Non-pigmented ciliary epithelial cell (primary cell): ENCODE measurements at regions not wholly inside any gene's neighbourhood (a gene's known extent, or its start where the extent isn't known, plus 50 kb on each side); places are given as distances from the start of the nearest gene placed in this dataset.

Experiments used
- DNase-seq: peaks from one replicate; pipeline ENCODE4 v3.0.0-alpha.2; 2010; ENCODE audit warnings: low read depth

DNA sequence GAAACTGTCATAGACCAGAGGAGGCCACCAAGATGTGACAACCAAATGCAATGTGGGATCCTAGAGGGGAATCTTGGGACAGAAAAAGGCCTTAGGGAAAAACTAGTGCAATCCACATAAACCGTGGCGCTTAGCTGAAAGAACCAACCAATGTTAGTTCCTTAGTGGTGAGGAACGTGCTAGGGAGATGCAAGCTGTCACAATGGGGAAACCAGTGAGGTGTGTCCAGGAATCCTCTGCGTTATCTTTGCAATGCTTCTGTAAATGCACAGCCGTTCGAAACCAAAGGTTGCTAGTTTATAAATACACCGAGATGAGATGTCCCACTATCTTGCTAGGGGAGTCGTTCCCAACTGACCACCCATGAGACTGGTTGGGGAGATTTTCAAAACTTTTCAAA, 157.0 kb upstream of the ID2 start:
- DNase-seq: no peak

DNA sequence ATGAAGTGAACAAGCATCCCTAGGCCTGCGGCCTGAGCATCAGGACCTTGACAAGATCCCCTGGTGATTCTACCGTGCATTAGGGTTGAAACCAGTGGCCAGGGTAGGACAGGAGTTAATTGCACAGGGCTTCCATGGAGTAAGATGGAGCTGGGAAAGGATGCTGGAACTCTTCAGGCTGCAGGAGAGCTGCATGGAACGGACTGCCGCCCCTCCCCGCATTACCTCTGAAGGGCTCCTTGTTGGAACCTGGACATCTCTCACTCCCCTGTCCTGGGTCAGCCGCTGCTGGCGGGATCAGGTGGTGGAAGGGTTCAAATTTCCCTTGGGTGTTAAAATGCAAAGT, 156.6 kb upstream of the ID2 start:
- no peak for DNase-seq

DNA sequence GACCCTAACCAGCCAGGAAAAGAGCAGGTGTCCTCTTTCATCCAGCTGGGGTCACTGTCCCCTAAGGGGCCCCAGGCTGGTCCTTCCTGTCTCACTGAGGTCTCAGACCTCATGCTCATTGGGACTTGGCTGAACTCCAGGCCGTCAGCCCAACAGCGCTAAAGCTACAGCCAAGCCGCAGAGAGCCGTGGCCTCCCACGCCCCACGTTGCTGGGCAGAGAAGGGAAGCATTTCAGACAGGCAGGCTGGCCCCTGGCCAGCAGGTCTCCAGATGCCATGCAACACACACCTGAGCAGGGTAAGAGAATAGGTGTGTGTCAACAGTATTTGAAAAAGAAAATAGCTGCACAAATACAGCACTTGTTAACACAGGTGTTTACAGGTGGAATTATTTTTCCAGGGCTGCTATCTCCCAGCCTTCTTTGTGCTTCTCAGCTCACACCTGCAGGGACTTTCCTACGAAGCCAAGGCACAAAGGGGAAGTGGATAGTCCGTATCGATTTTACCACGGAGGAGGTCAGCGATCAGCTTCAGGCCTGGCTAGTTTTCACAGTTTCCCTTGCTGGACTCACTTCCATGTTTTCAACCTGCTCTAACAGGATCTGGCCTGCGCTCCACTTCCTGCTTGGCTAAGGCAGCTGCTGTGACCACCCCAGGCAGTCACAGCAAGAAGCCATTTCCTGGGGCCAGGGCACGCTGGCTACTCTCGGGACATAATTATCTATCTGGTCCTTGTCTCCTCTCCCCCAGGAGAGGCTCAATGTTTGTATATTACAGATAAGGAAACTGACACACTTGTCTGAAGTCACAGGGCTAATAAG, 156.1 kb upstream of the ID2 start:
- no peak for DNase-seq

DNA sequence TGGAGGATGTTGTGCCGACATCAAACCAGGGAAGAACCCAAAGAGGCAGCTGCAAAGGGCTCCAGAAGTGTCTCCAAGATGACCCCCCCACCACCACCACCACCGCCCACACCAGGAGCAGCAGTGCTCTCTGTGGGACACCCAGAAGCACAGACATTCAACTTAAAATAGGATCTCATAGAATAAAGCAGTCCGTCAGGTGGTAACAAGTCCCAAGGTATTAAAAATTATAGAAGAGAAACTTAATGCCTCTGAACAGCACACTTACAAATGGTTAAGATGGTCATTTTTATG, 155.5 kb upstream of the ID2 start:
- no peak for DNase-seq

DNA sequence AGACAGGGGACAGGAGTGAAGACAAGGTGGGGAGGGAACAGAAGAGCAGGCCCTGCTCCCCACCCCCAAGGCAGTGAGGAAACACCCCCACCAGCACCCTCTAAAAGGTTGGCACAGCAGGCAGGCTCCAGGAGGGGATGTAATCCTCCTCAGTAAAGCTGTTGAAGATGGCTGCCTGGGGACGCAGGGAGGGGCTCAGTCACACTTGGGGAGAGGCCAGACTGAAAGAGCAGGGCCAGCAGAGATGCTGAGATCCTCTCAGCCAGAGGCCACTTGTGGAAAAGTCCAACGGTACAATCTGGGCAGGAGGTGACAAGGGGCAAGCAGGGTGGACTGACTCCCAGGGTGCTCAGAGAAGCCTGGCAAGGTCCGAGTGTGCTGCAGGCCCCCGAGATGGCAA, 154.8 kb upstream of the ID2 start:
- DNase-seq: no peak

DNA sequence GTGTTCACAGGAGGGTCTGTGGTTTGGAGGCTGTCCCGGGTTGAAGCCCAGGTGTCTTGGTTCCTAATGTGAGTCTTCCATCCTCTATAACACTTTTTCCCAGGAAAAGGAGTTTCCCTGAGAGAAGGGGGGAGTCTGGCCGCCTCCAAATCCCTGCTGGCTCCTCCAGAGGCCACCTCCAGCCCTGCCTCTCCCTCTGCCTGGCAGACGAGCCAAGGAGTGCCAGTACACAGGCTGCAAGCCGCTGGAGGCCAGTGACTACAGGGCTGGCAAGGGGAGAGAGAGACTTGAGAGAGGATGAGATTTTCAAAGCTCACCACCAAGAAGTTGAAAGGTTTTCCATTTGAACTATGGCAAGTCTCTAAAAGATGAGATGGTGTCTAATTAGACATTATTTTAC, 154.2 kb upstream of the ID2 start:
- no peak for DNase-seq

DNA sequence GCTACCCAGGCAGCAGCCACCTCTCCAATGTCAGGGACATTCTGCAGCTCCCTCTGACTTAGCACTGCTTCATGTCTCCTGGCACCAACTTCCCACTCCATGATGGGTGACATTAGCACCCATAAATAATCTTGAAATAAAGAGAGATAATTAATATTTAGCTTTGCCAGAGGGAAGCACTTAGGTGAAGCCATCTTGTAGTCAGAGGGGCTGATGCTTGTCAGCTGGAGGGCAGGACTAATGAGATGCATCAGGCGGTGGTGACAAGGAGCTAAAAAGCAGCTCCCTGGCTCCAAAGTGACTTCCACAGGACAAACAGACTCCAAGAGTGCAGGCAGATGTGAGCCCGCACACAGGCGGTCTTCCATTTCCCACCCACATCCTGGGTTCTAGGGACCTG, 153.0 kb upstream of the ID2 start:
- DNase-seq: no peak

DNA sequence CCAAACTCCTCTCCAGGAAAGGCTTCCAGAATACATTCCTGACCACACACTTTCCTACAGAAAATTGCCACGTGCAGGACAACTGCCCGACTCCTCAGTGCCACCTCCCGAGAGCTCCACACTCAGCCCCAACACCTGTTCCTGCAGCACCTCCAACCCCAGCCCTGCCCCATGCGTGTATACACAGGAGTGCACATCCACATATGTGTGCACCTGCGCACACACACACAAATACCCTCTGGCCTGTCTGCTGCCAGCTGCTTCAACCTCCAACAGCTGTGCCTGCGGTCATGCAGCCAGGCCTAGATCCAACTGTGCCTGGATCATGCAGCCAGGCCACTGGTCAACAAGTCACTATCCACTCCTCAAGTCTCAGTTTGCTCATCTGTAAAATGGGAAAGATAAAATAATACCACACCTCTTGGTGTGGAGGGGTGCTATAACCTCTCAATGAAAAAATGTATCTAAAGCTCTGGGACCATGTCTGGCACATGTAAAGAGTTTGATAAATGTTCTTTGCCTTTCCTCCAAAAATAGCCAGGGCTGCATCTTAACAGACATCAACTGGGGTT, 152.1 kb upstream of the ID2 start:
- DNase-seq: no peak

DNA sequence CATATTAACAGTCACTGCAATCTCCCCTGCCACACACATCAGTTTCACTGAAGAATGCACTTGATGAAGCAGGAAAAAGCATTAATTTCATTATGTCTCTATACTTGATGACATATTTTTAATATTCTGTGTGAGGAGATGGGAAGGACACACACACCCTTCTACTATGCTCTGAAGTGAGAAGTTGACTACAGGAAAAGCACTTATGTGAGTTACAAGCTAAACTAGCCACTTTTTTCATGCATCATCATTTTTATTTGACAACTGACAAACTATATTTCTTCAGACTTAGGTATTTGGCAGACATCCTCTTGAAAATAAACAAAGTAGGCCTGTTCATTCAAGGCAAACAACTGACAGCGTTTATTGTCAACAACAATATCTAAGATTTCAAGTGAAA, 150.4 kb upstream of the ID2 start:
- no peak for DNase-seq

DNA sequence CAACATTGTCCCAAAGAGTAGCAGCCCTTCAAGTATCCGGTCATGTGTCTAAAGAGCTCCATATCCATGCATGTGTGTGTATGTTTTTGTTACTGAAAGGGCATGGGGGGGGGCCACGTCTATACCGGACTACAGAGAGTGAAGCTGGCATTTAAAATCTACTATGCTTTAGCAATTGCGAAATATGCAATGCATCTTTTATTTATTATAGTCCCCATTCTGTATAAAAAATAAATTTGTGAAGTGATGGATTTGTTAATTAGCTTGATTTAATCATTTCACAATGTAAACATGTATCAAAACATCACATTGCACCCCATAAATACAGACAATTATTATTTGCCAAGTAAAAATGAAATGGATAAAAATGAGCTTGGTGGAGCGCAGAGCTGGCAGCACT, 149.4 kb upstream of the ID2 start:
- no peak for DNase-seq

DNA sequence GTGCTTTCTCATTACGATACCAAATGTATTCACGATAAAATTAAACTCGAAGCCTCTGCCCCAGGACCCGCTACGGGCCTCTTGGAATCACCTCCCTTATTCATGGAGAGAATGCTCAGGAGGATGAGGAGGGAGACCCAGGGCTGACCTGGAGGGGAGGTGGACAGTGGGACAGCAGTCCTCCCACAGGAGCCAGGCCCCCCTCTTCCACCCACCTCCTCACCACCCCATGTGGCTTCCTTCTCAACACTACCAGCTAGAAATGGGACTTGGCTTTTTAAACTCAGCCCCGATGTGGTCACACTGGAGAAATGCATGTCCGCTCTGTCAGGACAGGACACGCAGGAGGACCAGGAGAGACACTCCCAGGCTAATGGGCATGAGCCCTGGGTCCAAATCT, 147.9 kb upstream of the ID2 start:
- DNase-seq: no peak

DNA sequence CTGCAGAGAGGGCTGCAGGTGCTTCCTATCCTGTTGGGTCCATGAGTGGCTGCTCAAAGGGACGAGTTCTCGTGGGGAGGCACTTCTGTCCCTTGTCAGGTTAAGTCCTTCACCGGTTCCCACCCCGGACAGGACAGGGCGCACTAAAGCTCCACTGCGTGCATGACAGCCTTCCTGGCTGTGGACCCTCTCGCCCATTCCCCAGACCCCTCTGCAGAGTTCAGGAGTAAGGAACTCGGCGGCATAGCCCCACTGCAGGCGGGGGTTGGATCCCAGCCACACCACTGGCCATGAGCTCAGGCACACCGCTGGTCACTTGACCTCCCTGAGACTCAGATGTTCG, 147.5 kb upstream of the ID2 start:
- DNase-seq: no peak

DNA sequence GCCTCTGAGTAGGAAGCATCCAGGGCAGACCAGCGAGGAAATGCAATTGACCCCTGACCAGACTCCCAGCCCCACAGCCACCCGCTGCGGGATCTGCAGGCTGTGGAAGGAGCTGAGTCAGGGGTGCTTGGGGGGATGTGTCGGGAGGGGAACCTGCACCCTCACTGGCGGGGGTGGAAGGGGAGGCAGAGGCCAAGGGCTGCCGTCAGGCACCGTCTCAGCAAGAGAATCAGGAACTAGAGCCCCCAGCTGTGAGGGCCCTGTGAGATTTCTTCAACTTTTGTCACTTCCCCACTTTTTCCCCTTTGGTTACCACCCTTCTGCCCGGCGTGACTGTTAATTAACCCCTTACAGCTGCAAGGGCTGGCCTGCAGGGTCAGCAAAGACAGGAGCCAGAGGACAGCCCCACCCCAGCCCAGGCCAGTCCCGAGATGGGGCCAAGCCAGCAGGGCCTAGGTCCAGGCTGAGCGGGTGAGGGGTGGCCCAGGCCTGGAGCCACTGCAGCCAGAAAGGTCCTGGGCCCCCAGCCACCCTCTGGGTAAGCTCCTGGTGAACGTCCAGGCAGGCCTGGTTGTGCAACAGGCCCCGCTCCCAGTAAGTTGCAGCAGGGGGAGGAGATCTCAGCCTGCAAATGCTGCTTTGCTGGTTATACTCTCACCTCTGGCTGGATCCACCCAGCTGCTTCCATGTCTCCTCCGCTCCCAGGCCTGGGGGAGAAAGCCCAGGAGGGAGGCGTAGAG, 147.0 kb upstream of the ID2 start:
- no peak for DNase-seq

DNA sequence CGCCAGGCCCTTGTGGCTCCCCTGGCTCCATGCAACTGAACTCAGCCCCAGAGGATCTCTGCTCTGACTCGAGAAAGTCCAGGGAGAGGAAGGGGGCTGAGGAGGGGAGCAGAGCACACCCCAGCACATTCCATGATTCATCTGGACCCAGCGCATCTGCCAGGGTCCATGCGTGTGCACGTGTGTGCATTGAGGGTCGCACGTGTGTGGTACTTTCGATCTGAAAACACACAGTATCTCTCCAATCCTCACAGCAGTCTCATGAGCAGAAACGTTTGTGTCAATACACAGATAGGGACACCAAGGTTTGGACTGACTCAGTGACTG, 146.4 kb upstream of the ID2 start:
- DNase-seq: no peak

DNA sequence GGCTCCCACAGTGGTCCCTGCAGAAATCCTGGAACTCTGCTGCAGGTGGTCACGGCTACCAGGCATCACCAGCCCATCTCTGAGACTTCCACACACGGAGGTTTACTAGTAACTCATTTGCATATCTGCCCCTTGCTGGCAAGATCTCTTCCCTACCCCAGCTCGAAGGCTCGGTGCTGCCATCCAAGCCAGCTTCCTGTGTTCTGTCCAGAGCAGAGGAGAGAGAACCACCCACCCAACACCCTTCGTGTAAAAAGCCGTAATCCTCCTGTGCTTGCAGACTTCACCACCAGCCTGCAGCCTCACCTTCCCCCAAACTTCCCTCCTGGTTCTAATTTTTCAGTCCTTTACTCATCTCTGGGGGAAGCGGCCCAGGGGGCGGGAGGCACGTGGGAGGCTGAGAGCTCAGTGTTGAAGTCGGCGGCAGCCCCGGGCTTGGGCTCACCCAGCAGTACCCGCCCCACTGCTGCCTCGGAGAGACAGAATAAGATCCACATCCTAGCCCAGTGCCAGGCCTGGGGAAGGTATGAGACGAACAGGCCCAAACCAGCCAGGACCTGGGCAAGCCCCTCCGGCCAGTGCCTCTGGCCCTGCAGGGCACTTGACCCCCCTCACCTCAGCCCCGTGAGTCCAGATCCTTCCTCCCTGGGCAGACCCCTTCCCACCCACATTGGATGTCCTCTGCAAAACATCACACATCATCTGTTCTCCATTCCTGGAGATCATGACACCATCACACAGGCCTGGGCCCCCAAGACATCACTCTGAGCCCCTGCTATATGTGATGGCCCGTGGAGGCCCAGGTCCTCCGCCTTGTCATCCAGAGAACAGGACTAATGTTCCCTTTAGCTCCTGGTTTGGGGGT, 145.8 kb upstream of the ID2 start:
- DNase-seq: no peak

DNA sequence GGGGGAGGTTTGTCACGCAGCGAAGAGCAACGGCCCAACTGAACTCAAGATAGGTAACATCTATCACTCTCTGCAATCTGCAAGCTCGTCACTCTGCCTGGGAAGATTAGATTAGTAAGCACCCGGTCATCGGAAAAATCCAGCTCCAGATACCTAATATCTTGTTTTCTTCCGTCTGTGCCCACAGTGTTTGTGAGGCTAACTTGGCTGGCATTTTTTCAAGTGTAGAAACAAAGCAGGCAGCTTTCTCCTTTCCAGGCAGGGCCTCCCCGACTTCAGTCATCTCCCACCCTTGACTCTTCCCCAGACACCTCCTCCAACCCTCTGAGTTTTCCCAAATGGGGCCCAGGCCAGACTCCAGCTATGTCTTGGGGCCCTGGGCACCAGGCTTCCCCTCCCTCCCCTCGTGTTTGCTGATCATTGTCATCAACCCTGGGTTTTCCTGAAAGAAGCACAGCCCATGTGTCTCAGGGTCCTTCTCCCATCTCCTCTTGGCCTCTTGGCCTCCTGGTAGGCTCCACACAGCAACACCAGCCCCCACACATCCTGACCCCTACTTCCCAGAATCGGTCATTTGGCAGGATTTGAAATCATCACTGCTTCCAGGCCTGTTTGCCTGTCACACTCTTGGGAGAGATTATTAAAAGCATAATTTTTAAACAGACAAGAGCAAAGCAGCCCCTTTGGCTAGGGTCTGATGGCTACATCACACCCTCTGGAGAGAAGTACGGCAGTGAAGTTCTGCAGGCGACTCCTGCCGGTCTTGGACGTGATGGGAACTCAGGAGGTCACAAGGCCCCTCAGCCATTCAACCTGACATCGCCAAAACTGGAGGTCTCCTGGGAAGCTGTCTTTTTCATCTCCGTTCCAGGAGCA, 144.9 kb upstream of the ID2 start:
- DNase-seq: no peak

DNA sequence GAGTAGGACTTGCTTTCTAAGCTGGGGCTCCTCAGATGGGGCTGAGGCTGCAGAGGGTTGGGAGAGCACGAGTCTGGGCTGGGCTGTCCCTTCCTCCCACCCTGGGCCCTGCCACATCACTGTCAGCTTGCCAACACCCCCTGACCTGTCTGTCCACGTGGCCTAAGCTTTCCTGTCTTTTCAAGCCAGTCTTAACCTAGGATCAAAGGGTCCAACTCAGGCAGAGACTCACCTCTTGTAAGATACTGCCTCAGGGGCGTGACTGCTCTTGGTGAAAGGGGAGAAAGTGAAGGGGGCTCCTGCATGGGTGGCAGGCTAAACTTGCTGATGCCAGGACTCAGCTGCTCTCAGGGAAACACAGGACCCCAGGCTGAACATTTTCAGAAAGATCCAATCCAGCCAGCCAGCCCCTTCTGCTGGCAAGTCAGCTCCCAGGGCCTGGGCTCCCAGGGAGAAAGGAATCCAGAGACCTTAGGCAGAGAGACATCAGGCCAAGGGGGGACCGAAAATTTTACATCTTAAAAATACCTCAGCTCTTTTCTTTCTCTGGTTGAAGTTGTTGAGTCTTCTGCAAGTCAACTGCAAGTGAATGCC, 144.2 kb upstream of the ID2 start:
- DNase-seq: no peak

DNA sequence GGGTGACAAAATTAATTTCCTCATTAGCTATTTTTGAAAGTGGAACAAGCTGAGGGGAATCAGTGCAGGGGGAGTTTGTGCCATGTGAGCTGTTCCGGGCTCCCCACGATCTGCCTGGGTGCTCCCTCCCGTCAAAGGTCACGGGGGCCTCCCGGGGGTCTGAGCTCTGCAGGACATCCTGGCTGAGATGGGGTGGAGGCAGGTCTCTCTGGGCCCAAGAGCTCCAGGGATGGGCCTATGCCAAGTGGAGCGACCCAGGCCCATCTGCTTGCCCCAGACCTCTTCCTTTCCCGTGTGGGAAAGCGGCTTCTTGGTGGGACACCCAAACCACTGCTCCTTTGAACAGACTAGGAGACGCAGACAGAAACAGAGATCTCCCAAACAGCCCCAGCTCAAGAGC, 143.3 kb upstream of the ID2 start:
- no peak for DNase-seq

DNA sequence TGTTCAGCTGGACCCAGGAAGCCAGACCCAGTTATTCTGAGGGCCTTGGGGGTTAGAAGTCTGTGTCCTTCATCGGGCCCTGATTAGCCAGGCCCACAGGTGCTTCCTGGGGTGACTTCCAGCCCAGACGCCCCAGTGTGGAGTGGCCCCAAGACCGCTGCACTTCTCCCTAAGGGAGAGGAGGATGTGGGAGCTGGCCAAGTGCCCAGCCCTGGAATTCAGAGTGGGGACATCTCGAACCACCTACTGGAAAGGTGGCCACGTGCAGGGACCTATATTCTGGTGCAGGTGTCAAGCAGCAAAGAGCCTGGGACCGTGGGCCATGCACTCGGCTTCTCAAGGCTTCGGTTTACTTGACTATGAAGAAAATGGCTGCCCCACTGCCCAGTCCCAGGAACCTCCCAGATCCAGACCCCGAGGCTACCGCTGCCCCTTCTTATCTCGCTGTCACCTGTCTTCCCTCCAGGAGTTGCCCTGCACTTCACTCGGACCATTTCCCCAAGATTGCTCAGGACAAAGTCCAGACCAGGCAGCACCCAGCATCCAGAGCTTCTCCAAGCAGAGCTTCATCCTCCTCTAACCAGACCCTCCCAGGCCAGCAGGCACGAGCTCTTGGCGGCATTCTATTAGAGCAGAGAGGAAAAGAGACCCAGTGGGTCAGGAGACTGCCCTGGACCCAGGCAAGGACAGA, 142.8 kb upstream of the ID2 start:
- no peak for DNase-seq

DNA sequence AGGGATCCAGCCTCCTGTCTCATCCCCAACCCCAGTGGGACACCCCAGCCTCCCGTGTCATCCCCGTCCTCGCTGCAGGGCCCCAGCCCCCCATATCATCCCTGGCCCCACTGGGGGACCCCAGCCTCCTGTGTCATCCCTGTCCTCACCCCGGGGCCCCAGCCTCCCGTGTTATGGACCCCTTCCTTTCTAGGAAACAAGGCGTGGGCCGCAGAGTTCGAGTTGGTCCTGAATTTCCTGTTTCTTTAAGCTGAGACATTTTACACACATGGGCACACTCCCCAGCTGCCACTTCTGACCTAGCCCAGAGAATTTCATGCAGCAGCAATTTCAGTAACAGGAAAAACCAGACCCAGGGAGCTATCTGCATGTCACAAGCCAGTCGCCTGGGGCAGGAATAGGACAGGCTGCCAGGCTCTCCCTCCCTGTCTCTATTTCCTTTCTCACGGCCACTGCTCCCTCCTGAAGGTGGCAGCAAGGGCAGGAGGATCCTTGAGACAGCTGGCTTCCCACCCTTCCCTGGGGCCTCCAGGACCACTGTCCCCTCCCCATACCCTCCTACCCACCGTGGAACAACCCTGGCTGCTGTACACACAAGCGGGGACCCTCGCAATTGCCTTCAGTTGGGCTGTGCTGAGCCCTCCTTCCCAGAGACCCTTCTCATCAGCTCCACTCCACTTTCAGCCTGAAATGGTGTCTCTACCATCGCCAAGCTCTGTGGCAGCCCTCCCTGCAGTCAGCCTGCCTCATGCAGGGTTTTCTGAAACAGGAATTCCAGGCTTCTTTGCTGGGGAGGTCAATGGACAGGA, 141.9 kb upstream of the ID2 start:
- DNase-seq: no peak
